Neural progenitor cell (in vitro differentiated cells): ENCODE measurements at regions not wholly inside any gene's neighbourhood (a gene's known extent, or its start where the extent isn't known, plus 50 kb on each side); places are given as distances from the start of the nearest gene placed in this dataset.

Source experiments
- DNase-seq: peaks from one replicate; pipeline ENCODE4 v3.0.0-alpha.2; 2016; ENCODE audit warnings: low spot score
- H2AFZ ChIP-seq: fragments of 200-600 bp; sonication (generic); replicated peaks from 2 replicates; pipeline ENCODE4 v1.6.1; 2016; ENCODE audit warnings: antibody characterized with exemption
- H3F3A ChIP-seq: fragments of 200-600 bp; sonication (generic); 2 replicates; pipeline ENCODE4 v1.6.1; 2016; ENCODE audit warnings: antibody characterized with exemption, low read depth
- H3K27ac ChIP-seq: fragments of 200-600 bp; sonication (generic); 2 replicates; pipeline ENCODE4 v1.5.1; 2016; ENCODE audit warnings: mild to moderate bottlenecking
- H3K27me3 ChIP-seq: fragments of 200-600 bp; sonication (generic); 2 replicates; pipeline ENCODE4 v1.6.1; 2016; ENCODE audit warnings: mild to moderate bottlenecking, moderate library complexity
- H3K36me3 ChIP-seq: fragments of 200-600 bp; sonication (generic); 2 replicates; pipeline ENCODE4 v1.5.1; 2016
- H3K4me1 ChIP-seq: fragments of 200-600 bp; sonication (generic); 2 replicates; pipeline ENCODE4 v1.6.1; 2016; ENCODE audit warnings: mixed run types
- H3K4me2 ChIP-seq: fragments of 200-600 bp; sonication (generic); 2 replicates; pipeline ENCODE4 v1.6.1; 2016
- H3K4me3 ChIP-seq: fragments of 200-600 bp; sonication (generic); 2 replicates; pipeline ENCODE4 v1.5.1; 2016
- H3K79me2 ChIP-seq: fragments of 200-600 bp; sonication (generic); 2 replicates; pipeline ENCODE4 v1.6.1; 2016; ENCODE audit warnings: low read depth
- H3K9ac ChIP-seq: fragments of 200-600 bp; sonication (generic); 2 replicates; pipeline ENCODE4 v1.6.1; 2016
- H3K9me3 ChIP-seq: fragments of 200-600 bp; sonication (generic); 2 replicates; pipeline ENCODE4 v1.5.1; 2016; ENCODE audit warnings: low read depth
- H4K20me1 ChIP-seq: fragments of 200-600 bp; sonication (generic); 2 replicates; pipeline ENCODE4 v1.6.1; 2016; ENCODE audit warnings: low read depth
- H3K27ac Mint-ChIP-seq: 3 replicates; pipeline ENCODE4 v1.8.0; 2021; ENCODE audit warnings: mixed read lengths
- H3K27me3 Mint-ChIP-seq: 2 replicates; pipeline ENCODE4 v1.8.0; 2022; ENCODE audit warnings: low read depth, mild to moderate bottlenecking, inconsistent platforms, moderate library complexity, mixed read lengths; ENCODE audit not compliant: insufficient read depth
- H3K36me3 Mint-ChIP-seq: 3 replicates; pipeline ENCODE4 v1.8.0; 2021; ENCODE audit warnings: mixed read lengths
- H3K4me1 Mint-ChIP-seq: 3 replicates; pipeline ENCODE4 v1.8.0; 2021; ENCODE audit warnings: mixed read lengths
- H3K4me3 Mint-ChIP-seq: 3 replicates; pipeline ENCODE4 v1.8.0; 2021; ENCODE audit warnings: mild to moderate bottlenecking, moderate library complexity, mixed read lengths
- H3K9me3 Mint-ChIP-seq: 3 replicates; pipeline ENCODE4 v1.8.0; 2020; ENCODE audit warnings: mixed read lengths
- EZH2 ChIP-seq: fragments of 200-600 bp; sonication (generic); IDR thresholded peaks from 2 replicates; pipeline ENCODE4 v1.6.1; 2017; ENCODE audit warnings: antibody characterized with exemption, mild to moderate bottlenecking, moderate library complexity
- EZH2phosphoT487 ChIP-seq: fragments of 200-600 bp; sonication (generic); IDR thresholded peaks from 2 replicates; pipeline ENCODE4 v1.6.1; 2017; ENCODE audit warnings: antibody characterized with exemption
- TF ChIP-seq, protein P1 (sequence below): fragments of 200-600 bp; sonication (generic); IDR thresholded peaks from 2 replicates; pipeline ENCODE4 v1.5.1; 2017; ENCODE audit warnings: antibody characterized with exemption, mild to moderate bottlenecking

DNA sequence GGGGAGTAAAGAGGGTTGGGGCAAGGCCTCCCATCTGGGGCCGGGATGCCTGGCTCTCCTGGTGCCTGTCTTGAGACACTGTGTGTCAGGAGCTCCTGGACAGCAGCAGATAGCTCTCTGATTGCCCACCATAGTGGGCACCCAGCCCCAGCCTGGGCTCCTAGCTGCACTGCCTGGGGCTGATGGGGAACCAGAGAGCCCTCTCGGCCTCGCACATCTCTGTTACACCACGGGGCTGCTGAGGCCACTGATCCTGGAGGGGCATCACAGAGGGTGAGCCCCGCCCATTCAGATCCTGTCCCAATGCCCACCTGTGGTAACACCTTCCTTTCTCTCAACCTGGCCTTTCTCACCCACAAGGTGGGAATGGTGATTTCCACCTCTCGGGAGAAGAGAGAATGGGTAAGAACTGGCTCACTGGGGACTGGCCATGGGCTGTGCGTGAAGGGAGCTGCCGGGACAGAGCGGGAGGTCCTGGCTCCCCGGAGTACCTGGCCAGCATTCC lies 135.9 kb downstream of the URI1 start:
- H3K27me3 ChIP-seq = no peaks in the 10 kb centered on the region
- peaks cover 17% of the 10 kb centered on the region for H3K9me3 Mint-ChIP-seq
- H3K4me2 ChIP-seq = no peak overlapping the region
- TF ChIP-seq, protein P1, sequence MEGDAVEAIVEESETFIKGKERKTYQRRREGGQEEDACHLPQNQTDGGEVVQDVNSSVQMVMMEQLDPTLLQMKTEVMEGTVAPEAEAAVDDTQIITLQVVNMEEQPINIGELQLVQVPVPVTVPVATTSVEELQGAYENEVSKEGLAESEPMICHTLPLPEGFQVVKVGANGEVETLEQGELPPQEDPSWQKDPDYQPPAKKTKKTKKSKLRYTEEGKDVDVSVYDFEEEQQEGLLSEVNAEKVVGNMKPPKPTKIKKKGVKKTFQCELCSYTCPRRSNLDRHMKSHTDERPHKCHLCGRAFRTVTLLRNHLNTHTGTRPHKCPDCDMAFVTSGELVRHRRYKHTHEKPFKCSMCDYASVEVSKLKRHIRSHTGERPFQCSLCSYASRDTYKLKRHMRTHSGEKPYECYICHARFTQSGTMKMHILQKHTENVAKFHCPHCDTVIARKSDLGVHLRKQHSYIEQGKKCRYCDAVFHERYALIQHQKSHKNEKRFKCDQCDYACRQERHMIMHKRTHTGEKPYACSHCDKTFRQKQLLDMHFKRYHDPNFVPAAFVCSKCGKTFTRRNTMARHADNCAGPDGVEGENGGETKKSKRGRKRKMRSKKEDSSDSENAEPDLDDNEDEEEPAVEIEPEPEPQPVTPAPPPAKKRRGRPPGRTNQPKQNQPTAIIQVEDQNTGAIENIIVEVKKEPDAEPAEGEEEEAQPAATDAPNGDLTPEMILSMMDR = no peak
- no peak for TF ChIP-seq EZH2phosphoT487
- no peaks in the 10 kb centered on the region for H3K79me2 ChIP-seq
- DNase-seq = no peak
- H3K36me3 Mint-ChIP-seq = no peaks in the 10 kb centered on the region
- no peaks in the 10 kb centered on the region for H3K36me3 ChIP-seq
- no peak overlapping the region for H2AFZ ChIP-seq
- peaks cover 4% of the 10 kb centered on the region for H3K27me3 Mint-ChIP-seq
- H3K9ac ChIP-seq = no peak overlapping the region
- no peak overlapping the region for H3K27ac ChIP-seq
- H3K9me3 ChIP-seq = no peaks in the 10 kb centered on the region
- no peaks in the 10 kb centered on the region for H3K4me1 ChIP-seq
- H3K27ac Mint-ChIP-seq = no peak overlapping the region
- H4K20me1 ChIP-seq = no peaks in the 10 kb centered on the region
- H3K4me3 ChIP-seq = no peak overlapping the region
- no peaks in the 10 kb centered on the region for H3F3A ChIP-seq
- no peak overlapping the region for H3K4me3 Mint-ChIP-seq
- peaks cover 3% of the 10 kb centered on the region for H3K4me1 Mint-ChIP-seq

GRCh38 chr19:30078381-30078910 lies 136.4 kb downstream of the URI1 start:
- peaks cover 17% of the 10 kb centered on the region for H3K9me3 Mint-ChIP-seq

GRCh38 chr19:30079200-30079599 lies 137.2 kb downstream of the URI1 start:
- Histone ChIP-seq H3K36me3 (no peaks in the 10 kb centered on the region), H3F3A (no peaks in the 10 kb centered on the region), H4K20me1 (no peaks in the 10 kb centered on the region), H2AFZ (no peak overlapping the region), H3K9ac (no peak overlapping the region), H3K27ac (no peak overlapping the region), H3K27me3 (no peaks in the 10 kb centered on the region), H3K4me3 (no peak overlapping the region), H3K4me1 (no peaks in the 10 kb centered on the region), H3K79me2 (no peaks in the 10 kb centered on the region), H3K4me2 (no peak overlapping the region), H3K9me3 (no peaks in the 10 kb centered on the region)
- Mint-ChIP-seq H3K4me1 (peaks cover 3% of the 10 kb centered on the region), H3K9me3 (peaks cover 17% of the 10 kb centered on the region), H3K27me3 (peaks cover 3% of the 10 kb centered on the region), H3K4me3 (no peak overlapping the region), H3K36me3 (no peaks in the 10 kb centered on the region), H3K27ac (no peak overlapping the region)
- no peak for TF ChIP-seq EZH2
- TF ChIP-seq, protein P1 = no peak
- TF ChIP-seq EZH2phosphoT487 = no peak
- no peak for DNase-seq

More at GRCh38 chr19:30078381-30078910, 136.4 kb downstream of the URI1 start:
- DNase-seq = no peak
- H3K79me2 ChIP-seq = no peaks in the 10 kb centered on the region
- H3K9ac ChIP-seq = no peak overlapping the region
- no peak overlapping the region for H3K4me2 ChIP-seq
- no peaks in the 10 kb centered on the region for H3K27me3 ChIP-seq
- no peak overlapping the region for H3K4me3 ChIP-seq
- H3K9me3 ChIP-seq = no peaks in the 10 kb centered on the region
- H3K27ac ChIP-seq = no peak overlapping the region
- no peaks in the 10 kb centered on the region for H3K36me3 ChIP-seq
- peaks cover 3% of the 10 kb centered on the region for H3K4me1 Mint-ChIP-seq
- H4K20me1 ChIP-seq = no peaks in the 10 kb centered on the region
- no peaks in the 10 kb centered on the region for H3K4me1 ChIP-seq
- no peaks in the 10 kb centered on the region for H3F3A ChIP-seq
- no peak overlapping the region for H3K4me3 Mint-ChIP-seq
- H3K36me3 Mint-ChIP-seq = no peaks in the 10 kb centered on the region
- no peak overlapping the region for H2AFZ ChIP-seq
- TF ChIP-seq, protein P1 = no peak
- no peak for TF ChIP-seq EZH2
- no peak for TF ChIP-seq EZH2phosphoT487
- H3K27ac Mint-ChIP-seq = no peak overlapping the region
- peaks cover 4% of the 10 kb centered on the region for H3K27me3 Mint-ChIP-seq
